NCI-H446 (cell line): ENCODE measurements at regions not wholly inside any gene's neighbourhood (a gene's known extent, or its start where the extent isn't known, plus 50 kb on each side); places are given as distances from the start of the nearest gene placed in this dataset.

Experiments
- DNase-seq, 2 experiments: peaks; one replicate each; lab custom pipeline; 2025; lab: John Stamatoyannopoulos, UW

DNA sequence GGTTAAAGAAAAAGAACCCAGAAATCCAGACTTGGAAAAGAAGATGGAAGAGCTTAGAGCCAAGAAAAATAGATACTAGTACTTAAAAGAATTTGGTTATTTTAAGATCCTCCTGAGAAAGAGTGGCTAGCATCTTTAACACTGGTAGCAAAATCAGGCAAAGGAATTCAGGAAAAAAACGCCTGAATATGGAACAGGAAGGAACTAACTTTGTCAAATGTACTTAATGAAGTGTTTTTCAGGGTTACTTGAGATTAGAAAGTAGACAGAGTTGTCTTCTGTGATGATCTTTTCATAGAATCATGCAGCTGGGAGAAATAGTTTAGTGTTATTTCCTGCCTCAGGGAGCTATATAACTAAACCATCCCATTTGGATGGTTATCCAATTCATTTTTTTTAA, 50.8 kb upstream of the SASH1 start:
- DNase-seq, result no peak
